ENCODE measurements at regions not wholly inside any gene's neighbourhood (a gene's known extent, or its start where the extent isn't known, plus 50 kb on each side); places are given as distances from the start of the nearest gene placed in this dataset.

GRCh38 chr20:50447817-50448216, 62.4 kb upstream of the PTPN1 start:
- TF ChIP-seq, protein P1, sequence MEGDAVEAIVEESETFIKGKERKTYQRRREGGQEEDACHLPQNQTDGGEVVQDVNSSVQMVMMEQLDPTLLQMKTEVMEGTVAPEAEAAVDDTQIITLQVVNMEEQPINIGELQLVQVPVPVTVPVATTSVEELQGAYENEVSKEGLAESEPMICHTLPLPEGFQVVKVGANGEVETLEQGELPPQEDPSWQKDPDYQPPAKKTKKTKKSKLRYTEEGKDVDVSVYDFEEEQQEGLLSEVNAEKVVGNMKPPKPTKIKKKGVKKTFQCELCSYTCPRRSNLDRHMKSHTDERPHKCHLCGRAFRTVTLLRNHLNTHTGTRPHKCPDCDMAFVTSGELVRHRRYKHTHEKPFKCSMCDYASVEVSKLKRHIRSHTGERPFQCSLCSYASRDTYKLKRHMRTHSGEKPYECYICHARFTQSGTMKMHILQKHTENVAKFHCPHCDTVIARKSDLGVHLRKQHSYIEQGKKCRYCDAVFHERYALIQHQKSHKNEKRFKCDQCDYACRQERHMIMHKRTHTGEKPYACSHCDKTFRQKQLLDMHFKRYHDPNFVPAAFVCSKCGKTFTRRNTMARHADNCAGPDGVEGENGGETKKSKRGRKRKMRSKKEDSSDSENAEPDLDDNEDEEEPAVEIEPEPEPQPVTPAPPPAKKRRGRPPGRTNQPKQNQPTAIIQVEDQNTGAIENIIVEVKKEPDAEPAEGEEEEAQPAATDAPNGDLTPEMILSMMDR (conservative IDR thresholded peaks at IDR 0.05; ENCODE audit: low read depth, low read length), result no peak
- no peak for TF ChIP-seq EZH2 (IDR thresholded peaks at IDR 0.05; ENCODE audit: low read length, unreplicated experiment)
